ENCODE measurements at regions not wholly inside any gene's neighbourhood (a gene's known extent, or its start where the extent isn't known, plus 50 kb on each side); places are given as distances from the start of the nearest gene placed in this dataset.

GRCh38 chr18:51936115-51936514, 403.9 kb upstream of the DCC start:
- Histone ChIP-seq H3K4me3 (no peak overlapping the region), H3K9me3 (peaks cover 0 to 4% (median 0%) of the 10 kb centered on the region in 12 donors), H3K27ac (no peak overlapping the region), H3K36me3 (no peaks in the 10 kb centered on the region), H3K4me1 (no peaks in the 10 kb centered on the region), H3K27me3 (no peaks in the 10 kb centered on the region)
- ATAC-seq (no peak), DNase-seq (no peak)
- intact Hi-C loops (cut with DNase I): no loop called here
- TF ChIP-seq POLR2A (IDR thresholded peaks at IDR 0.05) (no peak), CTCF (IDR thresholded peaks at IDR 0.05) (no peak)
- WGBS, 4 donors: 68 to 79% (median 73%) methylated on average over 2 of the region's 2 CpGs

DNA sequence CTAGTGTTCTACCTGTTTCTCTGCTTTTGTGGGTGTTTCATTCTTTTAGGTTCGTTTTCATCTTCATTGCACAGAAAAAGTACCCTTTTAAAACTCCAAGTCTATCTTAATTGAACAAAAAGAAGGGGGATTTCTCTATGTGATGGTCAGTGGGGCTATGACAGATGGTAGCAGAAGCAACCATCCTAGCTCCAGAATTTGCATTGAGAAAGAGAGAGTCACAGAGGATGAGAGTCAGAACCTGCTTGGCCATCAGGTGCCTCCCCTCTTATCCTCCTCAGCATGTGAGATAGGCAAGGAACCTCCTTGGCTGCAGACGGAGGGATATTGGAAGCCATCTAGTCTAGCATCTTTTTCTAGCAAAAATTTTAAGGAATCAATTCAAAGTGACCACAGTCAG, 398.0 kb upstream of the DCC start:
- 40 to 51% (median 45%) methylated on average over 2 of the region's 2 CpGs for WGBS, 4 donors
- no peak overlapping the region for H3K4me3 ChIP-seq
- ATAC-seq: no peak
- TF ChIP-seq POLR2A (IDR thresholded peaks at IDR 0.05): no peak
- TF ChIP-seq CTCF (IDR thresholded peaks at IDR 0.05): no peak
- no peak overlapping the region for H3K27ac ChIP-seq
- H3K9me3 ChIP-seq: peaks cover 0 to 4% (median 0%) of the 10 kb centered on the region in 12 donors
- no peaks in the 10 kb centered on the region for H3K36me3 ChIP-seq
- intact Hi-C loops (cut with DNase I): no loop called here
- DNase-seq: no peak
- H3K4me1 ChIP-seq: no peaks in the 10 kb centered on the region
- H3K27me3 ChIP-seq: no peaks in the 10 kb centered on the region

DNA sequence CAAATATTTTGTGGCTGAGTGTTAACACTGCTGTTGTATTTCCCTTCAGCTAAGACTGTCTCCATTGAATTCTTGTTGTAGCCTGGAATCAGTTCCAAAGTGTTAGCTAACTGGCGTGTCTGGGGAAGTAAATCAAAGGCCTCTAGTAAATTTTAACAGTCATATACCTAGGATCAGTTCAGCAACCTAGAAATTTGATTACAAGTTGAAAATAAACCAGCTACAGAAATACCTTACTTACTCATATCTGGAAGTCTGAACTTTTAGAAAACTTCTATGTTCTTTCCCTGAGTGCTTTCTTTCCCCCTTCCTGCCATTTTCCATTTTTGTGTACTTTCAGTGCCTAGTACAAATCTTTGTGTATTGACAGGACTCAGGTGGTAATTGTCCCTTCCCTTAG, 396.7 kb upstream of the DCC start:
- Histone ChIP-seq H3K27me3 (no peaks in the 10 kb centered on the region), H3K36me3 (no peaks in the 10 kb centered on the region), H3K9me3 (peaks cover 0 to 2% (median 0%) of the 10 kb centered on the region in 12 donors), H3K4me3 (no peak overlapping the region), H3K4me1 (no peaks in the 10 kb centered on the region), H3K27ac (no peak overlapping the region)
- intact Hi-C loops (cut with DNase I): no loop called here
- ATAC-seq: no peak
- no peak for TF ChIP-seq CTCF (IDR thresholded peaks at IDR 0.05)
- no peak for DNase-seq
- 74 to 85% (median 78%) methylated on average over 1 of the region's 1 CpG for WGBS, 4 donors

DNA sequence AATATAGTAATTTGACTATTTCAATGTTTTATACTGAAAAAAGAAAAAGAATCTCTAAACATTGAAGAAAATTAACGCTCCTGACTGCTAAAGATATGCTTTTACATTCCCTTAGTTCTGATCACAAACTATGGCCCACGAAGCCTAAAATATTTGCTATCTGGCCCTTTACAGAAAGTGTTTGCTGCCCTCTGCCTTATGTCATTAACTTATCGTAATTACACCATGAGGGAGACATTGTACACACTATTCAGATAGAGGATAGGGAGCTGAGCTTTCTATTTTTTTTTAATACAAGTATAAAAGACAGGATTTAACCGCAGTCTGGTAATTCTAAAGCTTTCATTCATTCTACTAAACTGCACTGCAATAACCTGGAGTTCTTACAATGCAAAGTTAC, 393.1 kb upstream of the DCC start:
- intact Hi-C loops (cut with DNase I): no loop called here
- ATAC-seq (no peak), DNase-seq (no peak)
- H3K27me3 ChIP-seq: no peaks in the 10 kb centered on the region
- H3K4me1 ChIP-seq: no peaks in the 10 kb centered on the region
- H3K9me3 ChIP-seq: peaks cover 0 to 4% (median 0%) of the 10 kb centered on the region in 12 donors
- H3K36me3 ChIP-seq: no peaks in the 10 kb centered on the region
- H3K27ac ChIP-seq: no peak overlapping the region
- TF ChIP-seq POLR2A (IDR thresholded peaks at IDR 0.05) (no peak), CTCF (IDR thresholded peaks at IDR 0.05) (no peak)
- no peak overlapping the region for H3K4me3 ChIP-seq
- 63 to 71% (median 66%) methylated on average over 4 of the region's 4 CpGs for WGBS, 4 donors

All from heart left ventricle (tissue), 16 donors.